Thyroid gland (tissue), 4 donors: ENCODE measurements at regions not wholly inside any gene's neighbourhood (a gene's known extent, or its start where the extent isn't known, plus 50 kb on each side); places are given as distances from the start of the nearest gene placed in this dataset.

Experiments
- DNase-seq, 2 donors: peaks; one replicate each; pipeline ENCODE4 v3.0.0-alpha.2; 2019
- H3K27ac ChIP-seq, 3 donors: fragments of 200-600 bp; sonication (generic); 1 replicate in 2 of 3; 2 replicates in 1 of 3; pipeline ENCODE4 v1.5.1; 2016 to 2019; ENCODE audit warnings: mild to moderate bottlenecking in 1 of 3, moderate library complexity in 1 of 3
- H3K27me3 ChIP-seq: fragments of 200-600 bp; sonication (generic); one replicate; pipeline ENCODE4 v1.5.1; 2019
- H3K36me3 ChIP-seq, 2 donors: fragments of 200-600 bp; sonication (generic); one replicate each; pipeline ENCODE4 v1.5.1; 2016 to 2019
- H3K4me1 ChIP-seq, 2 donors: fragments of 200-600 bp; sonication (generic); one replicate each; pipeline ENCODE4 v1.5.1; 2017 to 2019
- H3K4me3 ChIP-seq, 3 donors: fragments of 200-600 bp; sonication (generic); replicated peaks in 1 of 3; 1 replicate in 2 of 3; 2 replicates in 1 of 3; pipeline ENCODE4 v1.5.1; 2016; ENCODE audit warnings: mild to moderate bottlenecking in 1 of 3
- H3K9me3 ChIP-seq: fragments of 200-600 bp; sonication (generic); one replicate; pipeline ENCODE4 v1.5.1; 2017
- CTCF ChIP-seq, 6 experiments: fragments of 200-600 bp in 3 of 6; fragments of 450-650 bp in 3 of 6; sonication (generic) in 3 of 6; IDR thresholded peaks; one replicate each; pipeline ENCODE4 v1.5.1; 2016 to 2019; ENCODE audit warnings: antibody characterized with exemption in 6 of 6, mild to moderate bottlenecking in 2 of 6, inconsistent platforms in 1 of 6, moderate library complexity in 1 of 6
- POLR2A ChIP-seq, 2 donors: fragments of 450-650 bp; IDR thresholded peaks; one replicate each; pipeline ENCODE4 v1.6.1; 2017; ENCODE audit warnings: antibody characterized with exemption in 2 of 2, mild to moderate bottlenecking in 2 of 2, moderate library complexity in 1 of 2
- WGBS, 2 donors: methylation state at CpG; one replicate each; pipeline ENCODE4 v1.1.5; 2017; 5-methylcytosine and 5-hydroxymethylcytosine counted together
- intact Hi-C: fragments of 100-400 bp; cut with DNase I; formaldehyde crosslinking; loops from one replicate; pipeline ENCODE4 v1.15.1; 2023

DNA sequence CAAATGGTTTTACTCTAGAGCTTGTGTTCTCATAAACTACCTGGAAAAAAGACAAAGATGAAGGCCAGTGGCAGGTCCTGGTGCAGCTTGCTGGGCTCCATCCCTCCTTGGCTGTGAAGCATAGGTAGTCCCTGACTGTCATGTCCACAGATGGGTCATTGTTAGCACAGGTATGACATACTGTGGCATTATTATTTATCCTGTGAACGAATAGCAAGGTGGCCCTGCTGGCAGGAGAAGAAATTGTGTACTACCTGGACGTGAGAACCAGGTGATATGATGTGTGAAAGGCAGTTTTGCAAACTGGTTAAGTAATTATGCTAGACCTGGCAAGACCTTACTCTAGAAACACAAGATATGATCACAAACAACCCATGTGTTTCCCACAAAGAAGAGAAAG, 63.9 kb downstream of the CCDC71L start:
- no peaks in the 10 kb centered on the region for H3K9me3 ChIP-seq
- no peaks in the 10 kb centered on the region for H3K36me3 ChIP-seq
- H3K27me3 ChIP-seq = no peaks in the 10 kb centered on the region
- no peak overlapping the region for H3K27ac ChIP-seq
- TF ChIP-seq CTCF (IDR thresholded peaks at IDR 0.05) (no peak), POLR2A (IDR thresholded peaks at IDR 0.05) (no peak)
- H3K4me1 ChIP-seq = peaks cover 4 to 6% of the 10 kb centered on the region in 2 donors
- no peak for DNase-seq
- no peak overlapping the region for H3K4me3 ChIP-seq
- intact Hi-C loops = no loop called here
- WGBS, 2 donors = 77 to 94% methylated on average over 2 of the region's 2 CpGs

DNA sequence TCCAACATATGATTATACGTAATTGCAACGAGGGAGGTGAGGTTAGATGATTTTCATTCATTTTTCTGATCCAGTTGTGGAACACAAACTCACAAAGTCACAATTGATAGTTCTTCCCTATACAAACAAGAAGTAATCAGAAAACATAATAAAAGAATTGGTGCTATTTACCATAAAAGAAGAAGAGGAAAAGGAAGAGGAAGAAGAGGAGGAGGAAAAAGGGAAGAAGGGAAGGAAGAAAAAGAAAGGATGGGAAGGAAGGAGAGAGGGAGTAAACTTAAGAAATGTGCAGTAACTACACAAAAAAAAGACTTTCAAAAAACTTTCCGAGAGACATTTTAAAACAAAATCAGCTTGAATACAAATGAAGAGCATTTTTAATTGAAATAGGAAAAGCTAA, 65.0 kb downstream of the CCDC71L start:
- DNase-seq = no peak
- Histone ChIP-seq H3K4me3 (no peak overlapping the region), H3K27me3 (no peaks in the 10 kb centered on the region), H3K36me3 (no peaks in the 10 kb centered on the region), H3K9me3 (no peaks in the 10 kb centered on the region), H3K27ac (no peak overlapping the region), H3K4me1 (peaks cover 4 to 6% of the 10 kb centered on the region in 2 donors)
- intact Hi-C loops = no loop called here
- TF ChIP-seq POLR2A (IDR thresholded peaks at IDR 0.05) (no peak), CTCF (IDR thresholded peaks at IDR 0.05) (no peak)
- WGBS, 2 donors = 90 to 91% methylated on average over 3 of the region's 3 CpGs

GRCh38 chr7:106593028-106593417, 67.9 kb downstream of the CCDC71L start:
- no peak overlapping the region for H3K27ac ChIP-seq
- H3K27me3 ChIP-seq = no peaks in the 10 kb centered on the region
- H3K9me3 ChIP-seq = no peaks in the 10 kb centered on the region
- WGBS, 2 donors = 96 to 97% methylated on average over 2 of the region's 2 CpGs
- no peak for DNase-seq
- H3K4me3 ChIP-seq = no peak overlapping the region
- TF ChIP-seq CTCF (IDR thresholded peaks at IDR 0.05) (no peak), POLR2A (IDR thresholded peaks at IDR 0.05) (no peak)
- H3K4me1 ChIP-seq = peaks cover 0 to 4% of the 10 kb centered on the region in 2 donors
- no peaks in the 10 kb centered on the region for H3K36me3 ChIP-seq
- intact Hi-C loops = no loop called here

GRCh38 chr7:106592282-106593027, 68.5 kb downstream of the CCDC71L start:
- no peak overlapping the region for H3K27ac ChIP-seq
- intact Hi-C loops = no loop called here
- peaks cover 0 to 4% of the 10 kb centered on the region in 2 donors for H3K4me1 ChIP-seq
- DNase-seq = no peak
- TF ChIP-seq CTCF (IDR thresholded peaks at IDR 0.05) = no peak
- TF ChIP-seq POLR2A (IDR thresholded peaks at IDR 0.05) = no peak
- no peaks in the 10 kb centered on the region for H3K9me3 ChIP-seq
- no peak overlapping the region for H3K4me3 ChIP-seq
- 23 to 35% methylated on average over 1 of the region's 1 CpG for WGBS, 2 donors
- H3K36me3 ChIP-seq = no peaks in the 10 kb centered on the region
- H3K27me3 ChIP-seq = no peaks in the 10 kb centered on the region

DNA sequence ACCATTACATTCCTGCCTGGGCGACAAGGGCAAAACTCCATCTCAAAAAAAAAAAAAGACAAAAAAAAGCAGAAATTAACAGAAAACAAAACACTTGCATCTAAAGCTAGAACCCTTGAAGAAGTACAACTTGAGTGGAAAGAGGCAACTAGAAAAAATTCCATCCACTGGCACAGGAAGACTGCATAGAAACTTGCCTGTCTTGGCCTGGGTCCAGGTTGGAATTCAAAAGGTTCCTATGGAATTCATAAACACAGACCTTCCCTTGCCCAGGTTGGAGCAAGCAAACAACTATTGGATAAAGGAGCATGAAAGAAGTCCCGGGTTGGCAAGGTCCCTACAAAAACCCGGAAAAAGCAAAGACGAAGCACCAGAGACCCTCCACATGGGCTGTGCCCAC, 69.8 kb downstream of the CCDC71L start:
- no peaks in the 10 kb centered on the region for H3K27me3 ChIP-seq
- WGBS, 2 donors = 95 to 98% methylated on average over 4 of the region's 4 CpGs
- no peak for DNase-seq
- no peaks in the 10 kb centered on the region for H3K36me3 ChIP-seq
- H3K4me3 ChIP-seq = no peak overlapping the region
- H3K9me3 ChIP-seq = no peaks in the 10 kb centered on the region
- TF ChIP-seq POLR2A (IDR thresholded peaks at IDR 0.05) (no peak), CTCF (IDR thresholded peaks at IDR 0.05) (no peak)
- H3K4me1 ChIP-seq = peaks cover 0 to 4% of the 10 kb centered on the region in 2 donors
- intact Hi-C loops = no loop called here
- H3K27ac ChIP-seq = no peak overlapping the region
